IPS DF 19.7 (cell line): ENCODE measurements at regions not wholly inside any gene's neighbourhood (a gene's known extent, or its start where the extent isn't known, plus 50 kb on each side); places are given as distances from the start of the nearest gene placed in this dataset.

ENCODE experiments used
- DNase-seq: peaks from one replicate; pipeline ENCODE4 v3.0.0-alpha.2; 2013; ENCODE audit warnings: low read depth, low spot score

DNA sequence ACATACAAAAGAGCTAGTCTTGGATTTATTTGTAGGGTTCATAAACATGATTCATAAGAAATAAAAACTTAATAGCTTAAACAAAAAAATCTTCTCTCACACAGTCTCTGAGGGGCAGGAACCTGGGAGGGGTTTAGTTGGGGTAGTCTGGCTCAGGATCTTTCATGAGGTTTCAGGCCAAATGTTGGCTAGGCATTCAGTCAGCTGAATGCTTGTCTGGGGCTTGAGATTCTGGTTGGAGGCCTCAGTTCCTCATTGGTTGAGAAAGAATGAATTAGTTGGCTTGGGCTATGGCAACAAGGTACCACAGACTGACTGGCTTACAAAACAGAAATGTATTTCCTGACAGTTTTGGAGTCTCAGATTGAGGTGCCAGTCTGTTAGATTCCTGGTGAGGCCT is 74.3 kb downstream of the ANKRD7 start:
- DNase-seq = no peak

DNA sequence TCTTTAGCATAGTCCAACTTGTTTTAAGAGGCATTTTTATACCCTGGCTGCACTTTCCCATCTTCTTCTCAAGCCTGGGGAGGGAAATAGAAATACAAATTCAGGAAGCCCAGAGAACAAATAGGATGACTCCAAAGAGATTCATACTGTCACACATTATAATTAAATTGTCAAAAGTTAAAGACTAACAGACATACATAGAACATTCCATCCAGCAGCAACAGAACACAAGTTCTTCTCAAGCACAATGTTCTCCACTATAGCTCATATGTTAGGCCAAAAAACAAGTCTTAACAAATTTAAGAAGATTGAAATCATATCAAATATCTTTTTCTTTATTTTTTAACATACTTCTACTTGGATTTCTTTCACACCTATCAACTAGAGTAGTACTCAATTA is 75.7 kb downstream of the ANKRD7 start:
- DNase-seq = no peak

DNA sequence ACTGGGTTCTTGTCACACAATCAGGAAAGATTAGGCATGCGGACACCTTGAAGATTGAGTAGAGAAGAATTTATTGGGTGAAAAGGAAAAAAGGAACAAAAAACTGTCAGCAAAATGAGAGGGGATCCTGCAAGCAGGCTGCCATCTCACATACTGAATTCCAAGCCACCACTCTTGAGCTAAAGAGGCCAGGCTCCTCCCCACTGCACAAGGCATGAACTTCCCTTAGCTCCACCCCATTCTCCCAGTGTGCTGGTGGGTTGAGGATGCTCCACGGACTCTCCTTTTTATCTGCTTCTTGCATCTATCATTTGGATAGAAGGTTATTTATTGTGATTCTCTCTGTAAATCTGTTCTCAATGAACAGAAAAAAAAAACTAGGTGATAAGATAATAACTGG is 79.6 kb downstream of the ANKRD7 start:
- no peak for DNase-seq

DNA sequence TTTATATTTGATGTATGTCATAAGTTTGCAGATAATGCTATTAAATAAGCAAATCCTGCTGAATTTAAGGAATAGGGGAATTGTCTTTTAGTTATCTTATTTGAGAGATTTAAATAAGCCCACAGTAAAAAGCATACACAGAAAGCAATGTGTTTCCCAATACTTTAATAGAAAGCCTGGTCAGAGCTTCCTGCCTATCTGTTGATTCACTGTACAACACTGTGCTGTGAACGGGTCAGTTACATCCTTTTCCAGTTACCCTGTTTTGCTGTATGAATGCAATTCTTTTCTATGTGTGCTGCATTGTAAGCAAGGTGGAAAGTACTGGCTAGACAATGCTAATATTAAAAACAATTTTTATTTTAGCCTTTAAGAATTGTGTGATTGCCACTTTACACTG is 81.2 kb downstream of the ANKRD7 start:
- no peak for DNase-seq

DNA sequence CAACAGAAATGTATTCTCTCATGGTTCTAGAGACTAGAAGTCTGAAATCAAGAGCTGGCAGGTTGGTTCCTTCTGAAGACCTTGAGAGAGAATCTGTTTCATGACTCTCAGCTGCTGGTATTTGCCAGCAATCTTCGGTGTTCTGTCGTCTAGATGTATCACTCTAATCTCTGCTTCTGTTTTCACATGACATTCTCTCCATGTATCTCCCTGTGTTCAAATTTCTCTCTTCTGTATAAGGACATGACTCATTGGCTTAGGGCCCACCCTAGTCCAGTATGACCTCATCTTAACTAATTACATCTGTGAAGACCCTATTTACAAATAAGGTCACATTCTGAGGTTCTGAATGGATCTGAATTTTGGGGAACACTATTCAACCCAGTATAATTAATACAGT is 82.3 kb downstream of the ANKRD7 start:
- no peak for DNase-seq

DNA sequence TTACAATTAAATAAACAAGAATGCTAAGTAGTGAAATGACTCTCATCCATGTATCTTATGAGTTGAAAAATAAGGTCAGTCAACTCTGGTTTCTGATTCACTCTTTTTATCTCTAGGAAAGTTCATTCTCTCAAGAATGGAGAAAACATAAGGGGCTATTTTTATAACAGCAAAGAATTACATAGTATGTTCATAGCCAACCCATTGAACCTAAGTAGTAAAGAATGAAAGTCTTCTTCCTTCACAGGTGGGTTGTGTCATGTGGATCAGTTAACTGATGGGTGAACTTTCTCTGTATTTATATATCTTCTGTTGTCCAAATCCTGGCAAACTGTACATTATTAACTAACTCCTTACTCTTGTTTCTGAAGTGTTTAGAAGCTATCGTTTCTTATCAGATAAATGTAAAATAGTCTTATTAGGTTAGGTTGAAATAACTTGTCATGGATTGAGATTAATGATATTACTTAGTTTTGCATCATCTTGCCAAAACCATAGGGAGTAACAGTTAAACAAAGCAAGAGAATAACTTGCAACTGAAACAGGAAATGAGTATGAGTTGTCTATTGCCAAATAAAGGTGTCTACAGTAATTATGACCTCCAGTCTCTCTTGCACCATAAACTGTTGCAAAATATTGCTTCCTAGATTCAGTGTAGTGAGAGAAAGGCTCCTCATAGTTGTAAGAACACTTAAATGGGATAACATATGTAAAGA is 86.8 kb downstream of the ANKRD7 start:
- DNase-seq = no peak

DNA sequence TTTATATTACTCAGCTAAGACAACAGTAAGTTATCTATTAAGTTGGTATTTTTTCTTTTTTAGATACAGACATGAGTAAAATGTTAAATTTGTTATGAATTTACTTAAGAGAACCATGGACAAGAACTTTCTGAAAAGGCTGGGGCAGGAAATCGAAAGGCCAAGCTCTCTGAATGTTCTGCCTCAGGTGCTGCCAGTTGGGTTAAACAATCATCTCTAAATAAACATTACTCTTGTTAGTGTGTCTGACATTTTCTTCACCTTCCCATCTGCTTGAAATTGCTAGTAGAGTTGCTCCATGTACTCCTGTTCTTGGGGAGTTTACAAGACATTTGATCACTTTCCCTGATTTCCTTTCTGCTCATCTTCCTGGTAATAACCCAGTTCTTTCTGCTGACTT is 87.5 kb downstream of the ANKRD7 start:
- no peak for DNase-seq

DNA sequence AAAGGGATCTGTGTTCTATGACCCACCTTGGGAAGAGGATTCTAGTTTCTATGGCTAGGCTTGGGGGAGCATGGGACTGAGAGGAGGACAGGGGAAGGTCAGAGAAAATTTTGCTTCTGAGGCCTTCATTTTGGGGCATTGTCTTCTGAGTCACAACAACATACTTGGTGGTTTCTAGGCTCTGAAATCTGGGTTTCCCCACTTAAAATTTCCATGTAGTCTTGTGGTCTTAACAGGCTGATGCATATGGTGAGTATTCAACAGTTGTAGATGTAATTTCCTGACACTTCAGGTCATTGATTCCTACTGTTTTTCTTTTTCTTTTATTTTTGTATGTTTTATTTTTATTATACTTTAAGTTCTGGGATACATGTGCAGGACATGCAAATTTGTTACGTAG is 88.5 kb downstream of the ANKRD7 start:
- DNase-seq = no peak

DNA sequence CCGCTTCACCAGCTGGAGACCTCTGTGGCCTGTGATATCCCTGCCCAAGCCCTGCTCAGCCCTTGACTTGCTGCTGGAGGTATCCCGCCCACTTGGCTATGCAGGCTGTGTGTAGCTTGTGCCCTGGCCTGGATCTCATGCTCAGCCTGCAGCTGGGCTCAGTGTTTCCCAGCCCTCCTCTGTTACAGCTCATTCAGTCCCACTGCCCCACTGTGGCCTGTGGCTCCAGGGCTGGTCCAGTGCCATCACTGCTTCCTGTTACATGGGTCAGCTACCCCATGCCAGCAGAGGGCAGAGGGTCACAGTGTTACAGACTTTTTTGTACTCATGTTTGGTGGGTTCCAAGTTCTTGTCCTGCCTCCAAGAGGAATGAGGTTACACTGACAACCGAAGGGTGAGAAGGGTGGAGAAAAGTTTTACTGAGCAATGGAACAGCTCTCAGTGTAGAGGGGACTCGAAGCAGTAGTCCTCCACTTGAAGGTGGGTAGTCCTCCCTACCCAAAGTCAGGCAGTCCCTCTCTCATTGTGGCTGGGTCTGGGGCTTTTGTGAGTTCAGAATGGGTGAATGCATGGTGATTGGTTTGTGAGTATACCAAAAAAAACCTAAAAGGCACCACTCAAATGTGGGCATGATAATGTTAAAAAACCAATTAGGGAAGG is 100.4 kb downstream of the ANKRD7 start:
- no peak for DNase-seq

DNA sequence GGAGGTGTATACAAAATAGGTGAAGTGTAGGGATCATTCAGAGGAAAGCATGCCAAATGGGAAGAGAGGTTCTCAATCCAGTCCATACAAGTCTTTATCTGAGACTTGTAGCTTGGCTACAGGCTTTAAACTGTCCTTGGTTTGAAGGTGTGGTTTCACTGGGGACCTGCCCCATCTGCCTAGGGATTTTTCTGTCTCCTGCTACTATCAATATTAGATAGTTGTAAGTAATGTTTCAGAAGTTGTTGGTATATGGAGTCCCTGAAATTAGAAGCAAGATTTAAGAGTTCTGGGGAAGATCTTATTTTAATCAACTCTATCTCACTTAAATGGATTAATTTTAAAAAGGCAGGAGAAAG is 100.9 kb downstream of the ANKRD7 start:
- DNase-seq = no peak

DNA sequence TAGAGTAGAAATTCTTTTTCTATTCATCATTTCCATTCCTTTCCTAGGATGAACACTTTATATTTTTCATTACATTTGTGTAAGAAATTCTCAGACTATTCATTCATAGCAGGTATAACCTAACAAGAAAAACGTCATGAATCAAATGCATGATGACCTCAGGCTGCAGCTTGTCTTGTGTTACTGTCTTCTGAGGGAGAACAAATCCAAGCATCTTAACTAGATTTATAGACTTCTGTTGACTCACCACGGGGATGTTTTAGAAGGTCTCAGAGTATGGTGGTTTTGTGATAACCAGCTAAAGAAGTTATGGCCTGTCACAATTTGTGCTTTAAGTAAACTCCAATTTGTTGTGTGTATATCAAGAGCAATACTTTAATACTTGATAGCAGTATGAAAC is 102.7 kb downstream of the ANKRD7 start:
- DNase-seq = no peak

DNA sequence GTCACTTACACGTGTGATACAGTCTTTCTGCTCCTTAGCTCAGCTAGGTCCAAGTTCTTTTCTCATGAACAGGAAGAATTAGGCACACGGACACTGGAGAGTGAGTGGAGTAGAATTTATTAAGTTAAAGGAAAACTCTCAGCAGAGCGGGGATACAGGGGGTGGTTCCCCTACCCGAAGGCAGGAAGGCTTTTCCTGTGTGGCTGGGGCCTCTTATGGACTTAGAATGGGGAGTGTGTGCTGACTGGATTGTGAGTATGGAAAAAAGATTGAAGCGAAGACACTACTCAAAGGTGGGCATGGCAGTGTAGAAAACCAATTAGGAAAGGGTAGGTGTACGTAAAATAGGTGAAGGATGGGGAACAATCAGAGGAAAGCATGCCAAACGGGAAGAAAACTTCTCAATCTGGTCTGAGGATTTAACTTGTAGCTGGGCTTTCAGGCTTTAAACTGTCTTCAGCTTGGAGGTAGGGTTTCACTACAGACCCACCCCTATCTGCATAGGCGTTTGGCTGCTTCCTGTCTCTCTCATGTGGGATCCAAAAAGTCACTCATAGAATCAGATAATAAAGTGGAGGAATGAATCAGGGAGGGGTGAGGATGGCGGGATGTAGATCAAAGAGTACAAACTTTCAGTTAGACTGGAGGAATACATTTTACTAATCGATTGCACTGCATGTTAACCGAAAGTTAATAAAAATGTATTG is 104.2 kb downstream of the ANKRD7 start:
- no peak for DNase-seq

DNA sequence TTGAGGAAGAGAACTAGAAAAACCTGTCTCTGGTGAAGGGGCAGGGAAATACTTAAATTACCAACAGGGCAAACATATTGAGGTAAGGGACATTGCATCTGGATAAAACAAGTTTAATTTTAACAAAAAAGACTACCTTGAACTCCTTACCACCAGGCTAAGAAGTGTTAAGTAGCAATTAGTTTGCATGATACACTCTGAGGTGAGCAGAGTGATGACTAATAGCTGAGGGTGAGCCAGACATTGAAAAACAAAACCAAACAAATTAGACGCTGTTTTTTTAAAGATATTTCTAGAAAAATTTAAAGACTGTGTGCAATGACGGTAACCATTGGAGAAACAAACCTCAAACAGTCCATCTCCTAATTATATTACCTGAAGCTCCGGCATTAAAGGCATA is 105.9 kb downstream of the ANKRD7 start:
- DNase-seq = no peak

DNA sequence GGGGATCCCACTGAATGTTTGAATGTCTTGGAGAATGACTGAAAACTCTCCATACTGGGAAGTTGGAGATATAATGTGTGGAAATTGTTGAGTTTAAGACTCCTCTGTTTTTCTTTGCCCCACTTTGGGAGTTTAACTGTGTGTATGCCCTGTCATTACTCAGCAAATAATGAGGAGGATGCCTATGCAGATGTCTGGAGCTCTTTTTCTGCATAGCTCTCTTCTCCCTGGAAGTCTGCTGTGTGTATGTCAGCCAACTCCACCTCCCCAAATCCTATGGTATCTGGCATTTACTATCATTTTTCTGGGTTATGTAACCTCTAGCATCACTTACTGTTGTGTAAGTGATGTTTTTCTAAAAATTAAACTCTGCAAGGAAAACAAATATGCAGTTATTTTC is 122.2 kb downstream of the ANKRD7 start:
- DNase-seq = no peak

DNA sequence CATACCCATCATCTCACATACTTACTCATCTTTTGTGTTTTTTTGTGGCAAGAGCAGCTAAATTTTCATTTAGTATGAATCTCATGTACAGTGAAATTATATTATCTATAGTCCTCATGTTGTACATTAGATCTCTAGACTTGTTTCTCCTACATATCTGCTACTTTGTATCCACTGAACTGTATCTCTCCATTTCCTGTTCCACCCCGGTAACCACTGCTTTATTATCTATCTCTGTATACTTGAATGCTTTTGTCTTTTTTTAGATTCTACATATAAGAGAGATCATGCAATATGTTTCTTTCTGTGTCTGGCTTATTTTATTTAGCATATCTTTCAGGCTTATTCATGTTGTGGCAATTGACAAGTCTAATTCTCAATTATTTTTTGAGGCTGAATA is 125.1 kb downstream of the ANKRD7 start:
- no peak for DNase-seq

DNA sequence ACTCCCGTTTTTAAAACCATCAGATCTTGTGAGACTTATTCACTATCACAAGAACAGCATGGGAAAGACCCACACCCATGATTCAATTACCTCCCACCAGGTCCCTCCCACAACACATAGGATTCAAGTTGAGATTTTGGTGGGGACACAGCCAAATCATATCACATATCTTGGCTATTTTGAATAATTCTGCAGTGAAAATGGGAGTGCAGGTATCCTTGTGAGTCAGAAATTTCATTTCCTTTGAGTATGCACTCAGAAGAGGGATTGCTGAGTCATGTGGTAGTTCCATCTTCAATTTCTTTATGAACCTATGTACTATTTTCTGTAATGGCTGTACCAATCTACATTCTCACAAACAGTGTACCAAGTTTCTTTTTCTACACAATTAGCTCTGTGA is 125.8 kb downstream of the ANKRD7 start:
- no peak for DNase-seq

DNA sequence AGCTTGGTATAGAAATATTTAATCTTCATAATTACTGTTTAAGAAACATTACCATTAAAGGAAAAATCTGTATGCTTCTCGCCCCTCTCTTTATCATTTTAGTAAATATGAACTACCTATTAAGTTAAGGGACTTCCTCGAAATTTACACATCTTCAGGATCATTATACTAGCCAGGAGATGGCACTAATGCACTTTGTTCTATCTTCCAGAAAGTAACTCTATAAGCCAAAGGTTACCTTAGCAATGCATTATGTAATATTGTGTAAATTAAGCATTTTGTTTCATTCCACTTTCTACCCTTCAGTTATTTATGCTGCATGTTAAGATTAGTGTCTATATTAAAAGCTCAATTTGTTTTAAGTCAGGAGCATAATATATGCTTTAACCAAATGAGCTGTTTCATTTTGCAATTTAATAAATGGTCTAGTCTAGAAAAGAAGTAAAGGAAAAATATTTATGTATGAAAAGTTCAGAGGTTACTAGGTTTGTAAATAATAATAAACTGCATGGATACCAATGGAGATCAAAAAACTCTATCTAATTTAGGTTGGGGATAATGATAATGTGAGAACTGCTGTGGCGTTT is 128.5 kb downstream of the ANKRD7 start:
- no peak for DNase-seq

DNA sequence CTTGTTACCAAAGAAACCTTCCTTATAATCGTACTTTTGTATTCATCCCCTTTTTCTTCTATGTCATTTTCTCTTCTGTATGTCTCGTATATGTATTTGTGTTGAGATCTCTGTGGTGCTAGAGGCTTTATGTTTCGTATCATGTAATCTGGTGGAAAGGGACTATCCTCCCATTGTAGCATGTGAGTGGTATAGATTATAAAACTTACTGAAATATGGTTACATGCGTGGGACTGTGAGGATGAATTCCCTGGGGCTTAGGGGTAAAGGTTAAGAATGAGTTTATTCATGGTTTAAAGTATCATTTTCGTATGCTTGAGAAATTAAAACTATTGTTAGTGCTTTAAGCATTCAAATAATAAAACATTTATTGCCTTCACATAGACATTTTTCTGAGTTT is 141.9 kb downstream of the ANKRD7 start:
- DNase-seq = no peak

DNA sequence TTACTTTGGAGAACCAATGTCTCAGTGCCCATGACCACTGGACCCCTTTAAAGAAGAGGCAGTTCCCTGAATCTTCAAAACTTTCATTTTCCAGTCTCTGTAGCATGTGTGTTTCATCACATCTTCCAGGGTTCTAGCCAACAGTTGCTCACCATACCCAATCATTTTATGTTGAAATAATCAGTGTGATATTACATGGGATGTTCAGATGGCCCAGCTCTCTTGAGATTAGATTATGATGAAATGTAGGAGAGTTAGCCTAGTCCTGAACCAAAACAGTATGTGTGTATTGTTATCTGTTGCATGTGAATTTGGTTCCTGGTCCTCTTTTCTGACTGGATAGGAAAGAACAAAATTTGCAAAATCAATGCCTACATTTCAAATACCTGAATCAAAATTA is 144.5 kb downstream of the ANKRD7 start:
- no peak for DNase-seq

DNA sequence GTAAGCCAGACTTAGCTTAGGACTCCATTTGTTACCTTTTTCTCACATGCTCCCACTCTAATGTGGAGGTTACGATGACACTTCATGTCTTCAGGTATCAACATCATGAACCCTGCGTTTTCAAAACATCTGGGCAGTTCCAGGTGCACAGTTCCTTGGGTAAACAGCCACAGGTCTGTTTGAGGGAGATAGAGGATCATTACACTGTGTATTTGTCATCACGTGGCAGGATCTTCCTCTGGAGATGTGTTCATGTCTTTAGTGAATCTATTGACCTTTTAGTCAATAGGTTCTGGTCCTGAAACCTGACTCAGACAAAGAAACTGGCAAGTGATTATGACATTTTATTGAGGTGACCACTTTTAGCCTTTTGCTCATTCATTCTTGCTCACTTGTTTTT is 145.5 kb downstream of the ANKRD7 start:
- no peak for DNase-seq

DNA sequence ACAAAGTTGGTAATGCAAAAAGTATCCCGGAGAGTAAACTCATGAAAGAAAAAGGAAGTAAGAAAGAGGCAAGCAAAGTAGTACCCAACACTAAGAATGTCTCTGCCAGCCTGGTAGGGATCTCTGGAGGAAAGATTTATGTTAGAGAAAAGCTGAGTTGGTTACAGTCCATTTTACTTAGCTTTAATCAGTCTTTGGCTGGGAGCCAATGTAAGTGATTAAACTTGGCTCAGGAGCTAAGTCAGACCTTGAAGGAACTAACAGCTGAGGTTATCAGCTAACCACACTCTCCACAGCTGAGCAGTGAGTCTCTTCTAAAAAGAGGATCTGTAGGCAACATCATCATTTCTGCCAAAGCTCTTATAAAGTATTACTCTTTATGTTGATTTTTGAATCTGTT is 148.0 kb downstream of the ANKRD7 start:
- DNase-seq = no peak

DNA sequence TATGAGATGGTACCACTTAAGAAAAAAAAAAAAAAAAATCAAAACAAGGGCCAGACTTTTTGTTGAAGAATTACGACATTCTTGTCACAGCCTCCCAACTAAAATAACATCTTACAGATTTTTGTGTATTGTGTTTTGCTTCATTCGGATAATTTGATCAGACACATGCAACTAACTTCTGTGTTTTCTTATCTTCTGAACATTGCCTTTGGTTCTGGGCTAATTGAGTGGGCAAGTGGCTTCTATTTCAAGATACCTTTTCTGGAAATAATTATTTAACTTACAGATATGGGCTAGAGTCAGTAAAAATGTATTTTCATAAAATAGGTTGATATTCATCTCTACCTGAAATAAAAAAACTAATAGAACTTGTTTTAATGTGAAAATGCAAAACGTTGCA is 165.1 kb downstream of the ANKRD7 start:
- no peak for DNase-seq

DNA sequence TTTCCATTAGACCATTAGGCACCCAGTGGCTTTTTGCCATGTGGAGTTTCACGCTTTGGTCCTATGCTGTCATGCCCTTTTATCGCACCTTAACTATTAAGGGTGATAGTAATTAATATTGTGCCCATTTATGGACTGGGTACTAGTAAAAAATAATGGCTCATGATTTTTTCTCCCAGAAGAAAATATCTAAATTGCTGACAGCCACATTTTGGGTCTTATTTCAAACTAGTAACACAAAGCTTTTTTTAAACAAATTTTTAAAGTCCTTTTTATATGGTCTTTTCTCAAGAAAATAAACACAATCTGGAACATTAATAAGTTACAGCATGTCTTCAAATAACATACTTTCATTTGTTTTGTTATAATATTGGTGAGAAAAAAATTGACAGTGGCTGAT is 179.7 kb downstream of the ANKRD7 start:
- DNase-seq = no peak
